HEK293 (cell line): ENCODE measurements at regions not wholly inside any gene's neighbourhood (a gene's known extent, or its start where the extent isn't known, plus 50 kb on each side); places are given as distances from the start of the nearest gene placed in this dataset.

Experiments
- CTCF ChIA-PET: fragments of 350-600 bp; formaldehyde crosslinking; extraction: SDS; loops from one replicate; lab custom pipeline; 2021; ENCODE audit warnings: antibody characterized with exemption; lab: Yijun Ruan, JAX
- POLR2A ChIA-PET: fragments of 300-600 bp; formaldehyde crosslinking; extraction: SDS; loops from one replicate; lab custom pipeline; 2020; ENCODE audit warnings: antibody characterized with exemption, inconsistent platforms; lab: Yijun Ruan, JAX
- H3K27ac ChIP-seq: fragments of 200-500 bp; sonication (Bioruptor generic); 2 replicates; pipeline ENCODE4 v1.5.1; 2014; ENCODE audit warnings: low read depth, low read length, control low read depth, inconsistent platforms; ENCODE audit errors: extremely low read depth
- H3K36me3 ChIP-seq, 2 experiments: fragments of 200-500 bp in 1 of 2; sonication (Bioruptor generic) in 1 of 2; 1 replicate in 1 of 2; 2 replicates in 1 of 2; pipeline ENCODE4 v1.5.1; 2014 to 2017; ENCODE audit warnings: inconsistent platforms in 2 of 2, low read length in 2 of 2; ENCODE audit not compliant: control insufficient read depth in 2 of 2, insufficient read depth in 1 of 2
- H3K4me1 ChIP-seq: fragments of 200-500 bp; sonication (Bioruptor generic); 2 replicates; pipeline ENCODE4 v1.5.1; 2014; ENCODE audit warnings: mild to moderate bottlenecking, low read length, inconsistent platforms; ENCODE audit not compliant: control insufficient read depth, insufficient read depth
- H3K4me3 ChIP-seq: 2 replicates; pipeline ENCODE4 v1.5.1; 2011; ENCODE audit warnings: low read depth, mild to moderate bottlenecking, control low read depth, low read length, moderate library complexity
- H3K9me3 ChIP-seq: fragments of 200-500 bp; sonication (Bioruptor generic); 2 replicates; pipeline ENCODE4 v1.5.1; 2014; ENCODE audit warnings: low read depth, low read length, inconsistent platforms; ENCODE audit not compliant: control insufficient read depth, insufficient read depth
- BCL11A ChIP-seq: fragments of 450-650 bp; formaldehyde crosslinking; IDR thresholded peaks from 2 replicates; pipeline ENCODE4 v1.5.1; 2016; ENCODE audit warnings: low read depth, missing biosample characterization, missing genetic modification characterization
- HOXA7 ChIP-seq: sonication (generic); formaldehyde crosslinking; IDR thresholded peaks from 2 replicates; pipeline ENCODE4 v1.8.1; 2022; ENCODE audit warnings: missing genetic modification reagents, borderline replicate concordance
- KLF8 ChIP-seq: fragments of 450-650 bp; formaldehyde crosslinking; IDR thresholded peaks from 2 replicates; pipeline ENCODE4 v1.5.1; 2016; ENCODE audit warnings: missing biosample characterization, missing genetic modification characterization
- ZBTB11 ChIP-seq: fragments of 450-650 bp; formaldehyde crosslinking; conservative IDR thresholded peaks from 2 replicates; pipeline ENCODE4 v1.5.1; 2016; ENCODE audit warnings: low read depth, missing biosample characterization, missing genetic modification characterization
- ZBTB21 ChIP-seq: fragments of 450-650 bp; formaldehyde crosslinking; IDR thresholded peaks from 2 replicates; pipeline ENCODE4 v1.5.1; 2017; ENCODE audit warnings: missing biosample characterization, missing genetic modification characterization
- ZBTB8A ChIP-seq: fragments of 450-650 bp; formaldehyde crosslinking; IDR thresholded peaks from 2 replicates; pipeline ENCODE4 v1.5.1; 2016; ENCODE audit warnings: missing biosample characterization, missing genetic modification characterization
- ZFHX2 ChIP-seq: fragments of 450-650 bp; formaldehyde crosslinking; conservative IDR thresholded peaks from 2 replicates; pipeline ENCODE4 v1.5.1; 2016; ENCODE audit warnings: missing biosample characterization, missing genetic modification characterization
- ZFP3 ChIP-seq: fragments of 450-650 bp; formaldehyde crosslinking; IDR thresholded peaks from 2 replicates; pipeline ENCODE4 v1.5.1; 2016; ENCODE audit warnings: low read depth, missing biosample characterization, missing genetic modification characterization
- ZFP41 ChIP-seq: fragments of 450-650 bp; formaldehyde crosslinking; IDR thresholded peaks from 2 replicates; pipeline ENCODE4 v1.5.1; 2016; ENCODE audit warnings: missing biosample characterization, missing genetic modification characterization, borderline replicate concordance
- ZNF121 ChIP-seq: fragments of 450-650 bp; formaldehyde crosslinking; IDR thresholded peaks from 2 replicates; pipeline ENCODE4 v1.5.1; 2016; ENCODE audit warnings: missing biosample characterization, missing genetic modification characterization
- ZNF133 ChIP-seq: fragments of 450-650 bp; formaldehyde crosslinking; IDR thresholded peaks from 2 replicates; pipeline ENCODE4 v1.5.1; 2016; ENCODE audit warnings: missing biosample characterization, missing genetic modification characterization
- ZNF146 ChIP-seq: fragments of 450-650 bp; formaldehyde crosslinking; IDR thresholded peaks from 2 replicates; pipeline ENCODE4 v1.5.1; 2016; ENCODE audit warnings: missing biosample characterization, missing genetic modification characterization
- ZNF169 ChIP-seq: fragments of 450-650 bp; formaldehyde crosslinking; IDR thresholded peaks from 2 replicates; pipeline ENCODE4 v1.5.1; 2016; ENCODE audit warnings: missing biosample characterization, missing genetic modification characterization
- ZNF19 ChIP-seq: fragments of 450-650 bp; formaldehyde crosslinking; IDR thresholded peaks from 2 replicates; pipeline ENCODE4; 2016; ENCODE audit warnings: missing biosample characterization, missing genetic modification characterization, low read depth
- ZNF202 ChIP-seq: fragments of 450-650 bp; formaldehyde crosslinking; IDR thresholded peaks from 2 replicates; pipeline ENCODE4 v1.5.1; 2016; ENCODE audit warnings: missing biosample characterization, missing genetic modification characterization, borderline replicate concordance
- ZNF24 ChIP-seq: fragments of 450-650 bp; formaldehyde crosslinking; IDR thresholded peaks from 2 replicates; pipeline ENCODE4 v1.5.1; 2016; ENCODE audit warnings: missing biosample characterization, missing genetic modification characterization
- ZNF266 ChIP-seq: fragments of 450-650 bp; formaldehyde crosslinking; IDR thresholded peaks from 2 replicates; pipeline ENCODE4 v1.5.1; 2016; ENCODE audit warnings: missing biosample characterization, missing genetic modification characterization, low read depth
- ZNF394 ChIP-seq: fragments of 450-650 bp; formaldehyde crosslinking; IDR thresholded peaks from 2 replicates; pipeline ENCODE4 v1.5.1; 2016; ENCODE audit warnings: missing biosample characterization, missing genetic modification characterization, mild to moderate bottlenecking, moderate library complexity, borderline replicate concordance
- ZNF433 ChIP-seq: fragments of 450-650 bp; formaldehyde crosslinking; IDR thresholded peaks from 2 replicates; pipeline ENCODE4 v1.5.1; 2016; ENCODE audit warnings: missing biosample characterization, missing genetic modification characterization, low read depth
- ZNF585B ChIP-seq: fragments of 450-650 bp; formaldehyde crosslinking; IDR thresholded peaks from 2 replicates; pipeline ENCODE4 v1.5.1; 2016; ENCODE audit warnings: missing biosample characterization, missing genetic modification characterization
- ZNF658 ChIP-seq: fragments of 450-650 bp; formaldehyde crosslinking; IDR thresholded peaks from 2 replicates; pipeline ENCODE4; 2016; ENCODE audit warnings: missing biosample characterization, missing genetic modification characterization
- ZNF707 ChIP-seq: fragments of 450-650 bp; formaldehyde crosslinking; IDR thresholded peaks from 2 replicates; pipeline ENCODE4 v1.5.1; 2016; ENCODE audit warnings: missing biosample characterization, missing genetic modification characterization
- TF ChIP-seq, protein P1 (sequence below): fragments of 450-650 bp; formaldehyde crosslinking; IDR thresholded peaks from 2 replicates; pipeline ENCODE4 v1.5.1; 2016; ENCODE audit warnings: missing biosample characterization, missing genetic modification characterization, borderline replicate concordance
- TF ChIP-seq, protein P2 (sequence below): fragments of 450-650 bp; formaldehyde crosslinking; IDR thresholded peaks from 2 replicates; pipeline ENCODE4 v1.5.1; 2017; ENCODE audit warnings: missing biosample characterization, missing genetic modification characterization
- TF ChIP-seq, protein P3 (sequence below): fragments of 450-650 bp; formaldehyde crosslinking; IDR thresholded peaks from 2 replicates; pipeline ENCODE4 v1.5.1; 2016; ENCODE audit warnings: missing biosample characterization, missing genetic modification characterization
- TF ChIP-seq, protein P4 (sequence below): fragments of 450-650 bp; formaldehyde crosslinking; IDR thresholded peaks from 2 replicates; pipeline ENCODE4 v1.5.1; 2016; ENCODE audit warnings: missing biosample characterization, missing genetic modification characterization, low read depth
- TF ChIP-seq, protein P5 (sequence below): sonication (generic); formaldehyde crosslinking; IDR thresholded peaks from 2 replicates; pipeline ENCODE4 v1.8.1; 2022; ENCODE audit warnings: mild to moderate bottlenecking, moderate library complexity, missing genetic modification reagents

DNA sequence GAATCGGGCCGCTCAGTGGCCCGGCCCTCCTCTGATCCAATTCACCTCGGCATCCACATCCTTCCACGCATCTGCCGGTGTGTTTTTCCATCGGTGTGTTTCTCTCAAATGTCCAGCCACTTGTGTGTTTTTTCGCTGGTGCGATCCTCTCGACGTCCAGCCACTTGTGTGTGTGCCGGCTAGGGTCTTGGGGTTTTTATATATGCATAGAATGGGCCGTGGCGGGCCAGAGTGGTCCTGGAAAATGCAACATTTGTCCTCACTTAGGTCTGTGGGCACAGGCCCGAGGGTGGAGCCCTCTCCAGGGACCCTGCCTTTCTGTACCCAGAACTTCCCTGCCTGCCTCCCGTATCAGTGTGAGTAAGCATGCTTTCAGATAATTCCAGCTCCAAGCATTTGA, 1106.4 kb downstream of the AMY1C start (continued):
- TF ChIP-seq, protein P1, sequence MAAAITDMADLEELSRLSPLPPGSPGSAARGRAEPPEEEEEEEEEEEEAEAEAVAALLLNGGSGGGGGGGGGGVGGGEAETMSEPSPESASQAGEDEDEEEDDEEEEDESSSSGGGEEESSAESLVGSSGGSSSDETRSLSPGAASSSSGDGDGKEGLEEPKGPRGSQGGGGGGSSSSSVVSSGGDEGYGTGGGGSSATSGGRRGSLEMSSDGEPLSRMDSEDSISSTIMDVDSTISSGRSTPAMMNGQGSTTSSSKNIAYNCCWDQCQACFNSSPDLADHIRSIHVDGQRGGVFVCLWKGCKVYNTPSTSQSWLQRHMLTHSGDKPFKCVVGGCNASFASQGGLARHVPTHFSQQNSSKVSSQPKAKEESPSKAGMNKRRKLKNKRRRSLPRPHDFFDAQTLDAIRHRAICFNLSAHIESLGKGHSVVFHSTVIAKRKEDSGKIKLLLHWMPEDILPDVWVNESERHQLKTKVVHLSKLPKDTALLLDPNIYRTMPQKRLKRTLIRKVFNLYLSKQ (tag by site-specific recombination): no peak
- TF ChIP-seq ZNF133 (tag by site-specific recombination) (no peak), ZNF146 (tag by site-specific recombination) (no peak), ZNF658 (no peak), KLF8 (tag by site-specific recombination) (no peak), ZNF169 (tag by site-specific recombination) (no peak), ZNF121 (tag by site-specific recombination) (no peak)

GRCh38 chr1:104856518-104856917, 1106.8 kb downstream of the AMY1C start:
- CTCF ChIA-PET: no interaction called here
- no peak overlapping the region for H3K4me3 ChIP-seq
- H3K4me1 ChIP-seq: no peaks in the 10 kb centered on the region
- H3K27ac ChIP-seq: no peak overlapping the region
- H3K36me3 ChIP-seq: no peaks in the 10 kb centered on the region
- POLR2A ChIA-PET: no interaction called here
- no peaks in the 10 kb centered on the region for H3K9me3 ChIP-seq
- no peak for TF ChIP-seq ZNF707 (tag by site-specific recombination)
- 0 out of 2 replicates have a peak, but pooled peaks have one; percentile 16 for TF ChIP-seq ZNF202 (tag by site-specific recombination)
- TF ChIP-seq, protein P2, sequence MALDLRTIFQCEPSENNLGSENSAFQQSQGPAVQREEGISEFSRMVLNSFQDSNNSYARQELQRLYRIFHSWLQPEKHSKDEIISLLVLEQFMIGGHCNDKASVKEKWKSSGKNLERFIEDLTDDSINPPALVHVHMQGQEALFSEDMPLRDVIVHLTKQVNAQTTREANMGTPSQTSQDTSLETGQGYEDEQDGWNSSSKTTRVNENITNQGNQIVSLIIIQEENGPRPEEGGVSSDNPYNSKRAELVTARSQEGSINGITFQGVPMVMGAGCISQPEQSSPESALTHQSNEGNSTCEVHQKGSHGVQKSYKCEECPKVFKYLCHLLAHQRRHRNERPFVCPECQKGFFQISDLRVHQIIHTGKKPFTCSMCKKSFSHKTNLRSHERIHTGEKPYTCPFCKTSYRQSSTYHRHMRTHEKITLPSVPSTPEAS (tag by site-specific recombination): no peak
- TF ChIP-seq ZNF146 (tag by site-specific recombination): no peak
- no peak for TF ChIP-seq ZNF19 (tag by site-specific recombination)
- TF ChIP-seq, protein P3, sequence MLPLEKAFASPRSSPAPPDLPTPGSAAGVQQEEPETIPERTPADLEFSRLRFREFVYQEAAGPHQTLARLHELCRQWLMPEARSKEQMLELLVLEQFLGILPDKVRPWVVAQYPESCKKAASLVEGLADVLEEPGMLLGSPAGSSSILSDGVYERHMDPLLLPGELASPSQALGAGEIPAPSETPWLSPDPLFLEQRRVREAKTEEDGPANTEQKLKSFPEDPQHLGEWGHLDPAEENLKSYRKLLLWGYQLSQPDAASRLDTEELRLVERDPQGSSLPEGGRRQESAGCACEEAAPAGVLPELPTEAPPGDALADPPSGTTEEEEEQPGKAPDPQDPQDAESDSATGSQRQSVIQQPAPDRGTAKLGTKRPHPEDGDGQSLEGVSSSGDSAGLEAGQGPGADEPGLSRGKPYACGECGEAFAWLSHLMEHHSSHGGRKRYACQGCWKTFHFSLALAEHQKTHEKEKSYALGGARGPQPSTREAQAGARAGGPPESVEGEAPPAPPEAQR: no peak
- TF ChIP-seq HOXA7: no peak
- no peak for TF ChIP-seq ZNF266
- peak; percentile 78; the same call in 1 of the 2 replicates for TF ChIP-seq ZNF394 (tag by site-specific recombination)
- TF ChIP-seq ZFHX2 (tag by site-specific recombination): no peak
- peak; percentile 55; the same call in 1 of the 2 replicates for TF ChIP-seq ZNF433 (tag by site-specific recombination)
- TF ChIP-seq ZNF24 (tag by site-specific recombination): no peak
- no peak for TF ChIP-seq ZFP41 (tag by site-specific recombination)
- peak; percentile 37; the same call in 1 of the 2 replicates for TF ChIP-seq ZBTB8A
- TF ChIP-seq ZBTB11 (tag by site-specific recombination): peak; percentile 69
- TF ChIP-seq ZBTB21: 0 out of 2 replicates have a peak, but pooled peaks have one; percentile 34
- TF ChIP-seq, protein P4, sequence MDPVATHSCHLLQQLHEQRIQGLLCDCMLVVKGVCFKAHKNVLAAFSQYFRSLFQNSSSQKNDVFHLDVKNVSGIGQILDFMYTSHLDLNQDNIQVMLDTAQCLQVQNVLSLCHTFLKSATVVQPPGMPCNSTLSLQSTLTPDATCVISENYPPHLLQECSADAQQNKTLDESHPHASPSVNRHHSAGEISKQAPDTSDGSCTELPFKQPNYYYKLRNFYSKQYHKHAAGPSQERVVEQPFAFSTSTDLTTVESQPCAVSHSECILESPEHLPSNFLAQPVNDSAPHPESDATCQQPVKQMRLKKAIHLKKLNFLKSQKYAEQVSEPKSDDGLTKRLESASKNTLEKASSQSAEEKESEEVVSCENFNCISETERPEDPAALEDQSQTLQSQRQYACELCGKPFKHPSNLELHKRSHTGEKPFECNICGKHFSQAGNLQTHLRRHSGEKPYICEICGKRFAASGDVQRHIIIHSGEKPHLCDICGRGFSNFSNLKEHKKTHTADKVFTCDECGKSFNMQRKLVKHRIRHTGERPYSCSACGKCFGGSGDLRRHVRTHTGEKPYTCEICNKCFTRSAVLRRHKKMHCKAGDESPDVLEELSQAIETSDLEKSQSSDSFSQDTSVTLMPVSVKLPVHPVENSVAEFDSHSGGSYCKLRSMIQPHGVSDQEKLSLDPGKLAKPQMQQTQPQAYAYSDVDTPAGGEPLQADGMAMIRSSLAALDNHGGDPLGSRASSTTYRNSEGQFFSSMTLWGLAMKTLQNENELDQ (tag by site-specific recombination): no peak
- TF ChIP-seq ZFP3 (tag by site-specific recombination): no peak
- no peak for TF ChIP-seq BCL11A
- no peak for TF ChIP-seq ZNF585B (tag by site-specific recombination)
- TF ChIP-seq, protein P5, sequence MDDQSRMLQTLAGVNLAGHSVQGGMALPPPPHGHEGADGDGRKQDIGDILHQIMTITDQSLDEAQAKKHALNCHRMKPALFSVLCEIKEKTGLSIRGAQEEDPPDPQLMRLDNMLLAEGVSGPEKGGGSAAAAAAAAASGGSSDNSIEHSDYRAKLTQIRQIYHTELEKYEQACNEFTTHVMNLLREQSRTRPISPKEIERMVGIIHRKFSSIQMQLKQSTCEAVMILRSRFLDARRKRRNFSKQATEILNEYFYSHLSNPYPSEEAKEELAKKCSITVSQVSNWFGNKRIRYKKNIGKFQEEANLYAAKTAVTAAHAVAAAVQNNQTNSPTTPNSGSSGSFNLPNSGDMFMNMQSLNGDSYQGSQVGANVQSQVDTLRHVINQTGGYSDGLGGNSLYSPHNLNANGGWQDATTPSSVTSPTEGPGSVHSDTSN: no peak
